Mammary epithelial cell (primary cell): ENCODE measurements at regions not wholly inside any gene's neighbourhood (a gene's known extent, or its start where the extent isn't known, plus 50 kb on each side); places are given as distances from the start of the nearest gene placed in this dataset.
"Not testable (repeated sequence)": the region's sequence is repeated elsewhere in the genome, so short reads cannot be mapped to it uniquely, and the experiment has no call there.

Experiments used
- EZH2 ChIP-seq: IDR thresholded peaks from 2 replicates; pipeline ENCODE4 v1.6.1; 2012; ENCODE audit warnings: low read length, inconsistent platforms, borderline replicate concordance
- TF ChIP-seq, protein P1 (sequence below), 2 donors: IDR thresholded peaks in 1 of 2; conservative IDR thresholded peaks in 1 of 2; 2 replicates each; pipeline ENCODE4 v1.5.1; 2011 to 2012; ENCODE audit warnings: inconsistent platforms in 2 of 2, low read length in 2 of 2, mild to moderate bottlenecking in 2 of 2, control low read depth in 1 of 2, low read depth in 1 of 2; ENCODE audit not compliant: insufficient read depth in 1 of 2; ENCODE audit errors: extremely low read depth in 1 of 2

DNA sequence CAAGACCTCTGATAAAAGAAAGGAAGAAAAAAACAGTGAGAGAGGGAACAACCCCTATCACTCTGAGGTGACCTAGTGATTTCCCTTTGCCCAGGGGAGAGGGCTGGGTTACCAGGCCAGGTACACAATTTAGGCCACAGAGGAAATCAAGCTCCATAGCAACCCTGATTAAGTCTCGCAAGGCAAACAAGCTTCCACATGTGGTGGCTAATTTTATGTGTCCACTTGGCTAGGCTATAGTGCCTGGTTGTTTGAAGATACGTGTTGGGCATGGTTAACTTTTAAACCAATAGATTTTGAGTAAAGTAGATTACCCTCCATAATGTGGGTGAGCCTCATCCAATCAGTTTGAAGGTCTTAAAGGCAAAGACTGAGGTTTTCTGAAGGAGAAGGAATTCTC lies 108.9 kb upstream of the TERB2 start:
- TF ChIP-seq, protein P1, sequence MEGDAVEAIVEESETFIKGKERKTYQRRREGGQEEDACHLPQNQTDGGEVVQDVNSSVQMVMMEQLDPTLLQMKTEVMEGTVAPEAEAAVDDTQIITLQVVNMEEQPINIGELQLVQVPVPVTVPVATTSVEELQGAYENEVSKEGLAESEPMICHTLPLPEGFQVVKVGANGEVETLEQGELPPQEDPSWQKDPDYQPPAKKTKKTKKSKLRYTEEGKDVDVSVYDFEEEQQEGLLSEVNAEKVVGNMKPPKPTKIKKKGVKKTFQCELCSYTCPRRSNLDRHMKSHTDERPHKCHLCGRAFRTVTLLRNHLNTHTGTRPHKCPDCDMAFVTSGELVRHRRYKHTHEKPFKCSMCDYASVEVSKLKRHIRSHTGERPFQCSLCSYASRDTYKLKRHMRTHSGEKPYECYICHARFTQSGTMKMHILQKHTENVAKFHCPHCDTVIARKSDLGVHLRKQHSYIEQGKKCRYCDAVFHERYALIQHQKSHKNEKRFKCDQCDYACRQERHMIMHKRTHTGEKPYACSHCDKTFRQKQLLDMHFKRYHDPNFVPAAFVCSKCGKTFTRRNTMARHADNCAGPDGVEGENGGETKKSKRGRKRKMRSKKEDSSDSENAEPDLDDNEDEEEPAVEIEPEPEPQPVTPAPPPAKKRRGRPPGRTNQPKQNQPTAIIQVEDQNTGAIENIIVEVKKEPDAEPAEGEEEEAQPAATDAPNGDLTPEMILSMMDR (conservative IDR thresholded peaks at IDR 0.05 in 1 of 2, IDR thresholded peaks at IDR 0.05 in 1 of 2; ENCODE audit: extremely low read depth in 1 of 2, insufficient read depth in 1 of 2, low read depth in 1 of 2, low read length in 2 of 2) = not testable (repeated sequence)
- TF ChIP-seq EZH2 = not testable (repeated sequence)
